Choroid plexus epithelial cell (primary cell): ENCODE measurements at regions not wholly inside any gene's neighbourhood (a gene's known extent, or its start where the extent isn't known, plus 50 kb on each side); places are given as distances from the start of the nearest gene placed in this dataset.

Experiments used
- DNase-seq: peaks from one replicate; pipeline ENCODE4 v3.0.0-alpha.2; 2010; ENCODE audit warnings: low read depth
- H3K4me3 ChIP-seq: 2 replicates; pipeline ENCODE4 v1.5.1; 2011; ENCODE audit warnings: low read depth, mild to moderate bottlenecking, control low read depth, low read length, moderate library complexity
- TF ChIP-seq, protein P1 (sequence below): conservative IDR thresholded peaks from 2 replicates; pipeline ENCODE4 v1.5.1; 2011; ENCODE audit warnings: low read depth, mild to moderate bottlenecking, control low read depth, inconsistent platforms, low read length, moderate library complexity

DNA sequence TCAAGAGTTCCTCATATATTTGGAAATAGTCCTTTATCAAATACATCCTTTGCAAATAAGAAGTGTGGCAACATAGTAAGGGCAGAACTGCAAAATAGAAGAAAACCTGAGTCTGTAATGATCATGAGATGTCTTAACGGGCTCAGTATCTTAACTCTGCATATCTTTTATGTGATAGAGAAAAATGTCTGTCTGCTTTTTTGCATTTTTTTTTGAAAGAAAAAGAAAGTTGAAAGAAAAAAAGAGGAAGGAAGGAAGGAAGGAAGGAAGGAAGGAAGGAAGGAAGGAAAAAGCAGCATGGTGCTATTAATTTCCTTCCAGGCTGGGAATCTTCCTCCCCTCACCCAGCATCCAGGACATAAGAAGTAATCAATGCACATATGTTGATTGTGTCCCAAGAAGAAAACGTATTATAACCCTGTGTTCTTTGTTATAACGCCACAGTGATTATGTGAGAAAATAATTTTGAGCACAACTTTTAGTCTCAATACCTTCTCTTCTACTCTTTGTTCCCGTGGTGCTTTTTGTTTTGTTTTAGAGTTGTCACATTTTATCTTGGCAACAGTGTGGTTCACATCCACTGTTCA, 58.7 kb upstream of the PCSK2 start:
- DNase-seq, result no peak
- TF ChIP-seq, protein P1, sequence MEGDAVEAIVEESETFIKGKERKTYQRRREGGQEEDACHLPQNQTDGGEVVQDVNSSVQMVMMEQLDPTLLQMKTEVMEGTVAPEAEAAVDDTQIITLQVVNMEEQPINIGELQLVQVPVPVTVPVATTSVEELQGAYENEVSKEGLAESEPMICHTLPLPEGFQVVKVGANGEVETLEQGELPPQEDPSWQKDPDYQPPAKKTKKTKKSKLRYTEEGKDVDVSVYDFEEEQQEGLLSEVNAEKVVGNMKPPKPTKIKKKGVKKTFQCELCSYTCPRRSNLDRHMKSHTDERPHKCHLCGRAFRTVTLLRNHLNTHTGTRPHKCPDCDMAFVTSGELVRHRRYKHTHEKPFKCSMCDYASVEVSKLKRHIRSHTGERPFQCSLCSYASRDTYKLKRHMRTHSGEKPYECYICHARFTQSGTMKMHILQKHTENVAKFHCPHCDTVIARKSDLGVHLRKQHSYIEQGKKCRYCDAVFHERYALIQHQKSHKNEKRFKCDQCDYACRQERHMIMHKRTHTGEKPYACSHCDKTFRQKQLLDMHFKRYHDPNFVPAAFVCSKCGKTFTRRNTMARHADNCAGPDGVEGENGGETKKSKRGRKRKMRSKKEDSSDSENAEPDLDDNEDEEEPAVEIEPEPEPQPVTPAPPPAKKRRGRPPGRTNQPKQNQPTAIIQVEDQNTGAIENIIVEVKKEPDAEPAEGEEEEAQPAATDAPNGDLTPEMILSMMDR, result no peak
- H3K4me3 ChIP-seq, result no peak overlapping the region

DNA sequence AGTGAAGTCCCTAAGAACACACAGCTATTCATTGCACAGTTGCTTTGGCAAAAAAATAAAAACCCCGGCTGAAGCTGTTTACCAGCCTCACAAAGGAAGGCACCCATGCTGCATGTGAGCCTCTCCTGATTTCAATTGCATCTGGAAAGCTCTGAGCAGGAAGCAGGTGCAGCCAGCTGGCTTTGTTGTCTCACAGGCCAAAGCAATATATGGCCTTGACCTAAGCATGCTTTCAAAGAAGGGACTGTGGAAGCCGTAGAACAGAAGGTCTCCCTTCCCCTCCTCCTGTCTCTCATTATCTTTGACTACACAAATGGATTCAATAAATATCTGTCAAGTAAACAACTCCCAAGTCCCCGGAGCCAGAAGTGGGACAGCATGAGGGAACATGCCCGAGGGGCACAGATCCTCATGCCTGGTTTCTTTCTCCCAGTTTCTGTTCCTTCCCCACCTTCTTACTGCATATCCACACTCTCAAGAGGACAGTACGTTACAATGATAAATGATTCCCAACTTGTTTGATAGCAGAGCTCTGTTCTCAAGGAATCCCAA, 57.2 kb upstream of the PCSK2 start:
- DNase-seq, result no peak
- no peak overlapping the region for H3K4me3 ChIP-seq
- TF ChIP-seq, protein P1, result no peak

DNA sequence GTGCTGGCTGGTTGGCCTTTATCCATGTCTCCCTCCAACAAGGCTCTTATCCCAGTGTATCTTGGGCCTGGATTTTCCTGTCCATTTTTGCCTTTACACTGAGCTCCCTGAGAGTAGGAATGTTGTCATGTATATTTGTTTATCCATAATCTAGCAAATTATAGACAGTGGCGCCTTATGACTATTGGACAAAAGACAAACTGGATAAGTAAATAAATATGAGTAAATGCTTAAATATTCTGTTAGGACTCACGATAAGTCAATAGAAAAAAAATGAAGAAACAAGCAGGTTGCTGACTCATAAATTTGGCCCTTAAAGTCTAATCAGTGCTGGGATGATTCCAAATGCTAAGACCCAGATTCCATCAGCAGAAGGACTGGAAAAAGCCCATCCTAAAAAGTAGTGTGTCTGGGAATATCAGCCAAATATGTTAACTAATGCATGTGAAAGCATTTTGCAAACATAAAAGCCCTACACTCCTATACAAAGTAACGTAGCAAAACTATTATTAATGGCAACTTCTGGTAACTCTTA, 55.0 kb upstream of the PCSK2 start:
- TF ChIP-seq, protein P1, result no peak
- no peak for DNase-seq
- H3K4me3 ChIP-seq, result no peak overlapping the region

DNA sequence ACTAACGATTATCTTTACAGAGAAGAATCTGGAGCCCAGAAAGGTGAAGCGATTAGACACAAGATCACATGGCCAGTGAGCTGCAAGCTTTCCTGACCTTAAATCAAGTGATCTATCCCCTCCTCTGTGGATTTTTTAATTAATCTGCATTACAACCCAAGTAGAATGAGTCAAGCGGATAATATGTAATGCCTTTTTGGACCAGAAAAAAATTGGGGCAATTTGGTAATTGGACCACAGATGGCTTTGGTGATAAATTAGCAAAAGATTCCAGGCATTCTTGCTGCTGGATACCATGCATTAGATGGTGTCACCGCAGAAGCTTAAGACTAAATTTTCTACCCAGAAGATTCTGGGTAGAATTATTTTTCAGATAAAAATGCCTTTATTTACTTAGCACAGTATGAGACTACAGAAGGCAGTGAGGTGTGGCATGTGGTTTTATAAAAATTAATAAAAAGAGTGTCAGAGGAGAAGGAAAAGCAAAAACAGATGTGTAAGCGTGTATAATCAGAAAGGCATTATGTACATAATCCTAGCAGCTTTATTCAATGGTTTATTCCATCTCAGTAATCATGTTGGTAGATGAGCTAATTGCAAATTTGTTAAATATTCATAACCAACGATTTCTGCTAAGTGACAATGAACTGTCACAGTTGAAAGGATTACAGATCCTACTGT, 53.9 kb upstream of the PCSK2 start:
- no peak for DNase-seq
- H3K4me3 ChIP-seq, result no peak overlapping the region

More for the DNA sequence above, 53.9 kb upstream of the PCSK2 start:
- TF ChIP-seq, protein P1, result no peak
